ENCODE measurements at regions not wholly inside any gene's neighbourhood (a gene's known extent, or its start where the extent isn't known, plus 50 kb on each side); places are given as distances from the start of the nearest gene placed in this dataset.
"Not testable (repeated sequence)": the region's sequence is repeated elsewhere in the genome, so short reads cannot be mapped to it uniquely, and the experiment has no call there.

DNA sequence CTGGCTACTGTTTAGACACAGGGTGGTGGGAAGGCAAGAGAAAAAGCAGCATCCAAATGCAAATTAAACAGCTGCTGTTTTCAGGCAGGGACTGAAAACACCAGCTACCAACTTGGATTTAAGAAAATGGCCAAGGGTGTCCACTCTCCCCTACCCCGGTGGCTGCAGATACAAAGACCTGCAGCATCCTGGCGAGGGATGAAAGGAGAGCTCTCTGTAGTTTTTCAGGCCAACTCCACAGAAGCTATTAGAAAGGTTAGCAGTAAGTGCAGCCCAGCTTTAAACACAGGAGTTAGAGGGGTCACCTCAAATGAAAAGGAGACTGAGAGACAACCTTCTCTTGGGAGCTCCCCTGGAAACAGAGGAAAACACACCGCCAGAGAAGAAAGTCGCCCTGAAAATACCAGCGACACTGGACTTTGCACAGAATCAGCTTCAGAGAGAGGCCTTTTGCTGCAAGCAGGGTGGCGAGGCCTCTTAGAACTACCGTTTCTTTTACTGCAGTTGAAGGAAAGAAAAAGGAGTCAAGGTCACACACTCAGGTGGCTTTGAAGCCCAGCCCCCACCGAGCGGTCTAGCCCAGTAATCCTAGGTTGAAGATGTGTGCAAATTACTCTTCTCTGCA, 74.4 kb upstream of the TIAM1 start:
- DNase-seq (ENCODE audit: low read depth in 2 of 3, low spot score in 2 of 3) = no peak

DNA sequence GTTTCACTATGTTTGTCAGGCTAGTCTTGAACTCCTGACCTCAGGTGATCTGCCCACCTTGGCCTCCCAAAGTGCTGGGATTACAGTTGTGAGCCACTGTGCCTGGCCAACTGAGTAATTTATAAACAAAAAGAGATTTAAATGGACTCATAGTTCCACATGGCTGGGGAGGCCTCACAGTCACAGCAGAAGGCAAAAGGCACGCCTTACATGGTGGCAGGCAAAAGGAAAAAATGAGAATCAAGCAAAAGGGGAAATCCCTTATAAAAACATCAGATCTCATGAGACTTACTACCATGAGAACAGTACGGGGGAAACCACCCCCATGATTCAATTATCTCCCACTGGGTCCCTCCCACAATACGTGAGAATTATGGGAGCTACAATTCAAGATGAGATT, 73.2 kb upstream of the TIAM1 start:
- DNase-seq (ENCODE audit: low read depth in 2 of 3, low spot score in 2 of 3) = not testable (repeated sequence)

DNA sequence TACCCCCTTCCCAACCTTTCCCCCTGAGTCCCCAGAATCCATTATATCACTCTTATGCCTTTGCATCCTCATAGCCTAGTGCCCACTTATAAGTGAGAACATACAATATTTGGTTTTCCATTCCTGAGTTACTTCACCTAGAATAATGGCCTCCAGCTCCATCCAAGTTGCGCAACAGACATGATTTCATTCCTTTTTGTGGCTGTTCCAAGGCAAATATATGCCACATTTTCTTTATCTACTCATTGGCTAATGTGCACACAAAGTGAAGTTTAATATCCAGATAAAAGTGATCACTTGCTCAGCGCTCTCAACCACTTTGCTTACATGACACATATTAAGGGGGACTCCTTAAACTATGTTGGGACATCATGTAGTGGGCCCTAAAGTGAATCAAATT, 72.4 kb upstream of the TIAM1 start:
- no peak for DNase-seq (ENCODE audit: low read depth in 2 of 3, low spot score in 2 of 3)

DNA sequence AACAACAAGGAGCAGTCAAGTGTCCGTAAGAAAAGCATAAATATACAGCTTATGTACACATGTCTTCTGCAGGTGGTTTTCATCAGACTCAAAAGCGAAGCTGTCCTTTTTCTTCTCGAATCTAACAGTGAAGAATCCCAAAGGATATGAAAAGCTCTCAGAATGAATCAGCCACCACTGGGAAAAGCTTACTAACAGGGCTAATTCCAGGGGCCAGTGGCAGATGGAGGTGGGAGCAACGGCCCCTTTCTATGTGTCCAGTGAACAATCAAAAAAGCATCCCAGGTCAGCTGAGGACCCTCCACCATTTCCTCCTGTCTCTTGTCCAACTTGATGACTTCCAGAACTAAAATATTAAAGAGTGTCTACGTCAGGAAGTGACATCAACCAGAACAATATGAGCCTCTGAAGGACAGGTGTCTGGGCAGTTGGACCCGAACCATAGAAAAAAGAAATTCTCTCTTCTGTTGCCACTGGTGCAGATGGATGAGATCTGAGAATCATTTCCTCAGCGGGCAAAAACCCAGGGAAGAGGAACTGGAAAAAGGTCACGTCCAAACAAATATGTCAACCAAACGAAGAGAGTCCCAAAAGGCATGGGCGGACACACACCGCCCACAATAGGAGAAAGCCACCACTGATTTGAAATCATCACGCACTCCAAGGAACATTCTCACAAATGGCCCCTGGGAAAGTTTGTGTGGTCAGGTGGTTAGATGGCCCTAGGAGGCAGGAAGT, 70.4 kb upstream of the TIAM1 start:
- DNase-seq (ENCODE audit: low read depth in 2 of 3, low spot score in 2 of 3) = no peak

DNA sequence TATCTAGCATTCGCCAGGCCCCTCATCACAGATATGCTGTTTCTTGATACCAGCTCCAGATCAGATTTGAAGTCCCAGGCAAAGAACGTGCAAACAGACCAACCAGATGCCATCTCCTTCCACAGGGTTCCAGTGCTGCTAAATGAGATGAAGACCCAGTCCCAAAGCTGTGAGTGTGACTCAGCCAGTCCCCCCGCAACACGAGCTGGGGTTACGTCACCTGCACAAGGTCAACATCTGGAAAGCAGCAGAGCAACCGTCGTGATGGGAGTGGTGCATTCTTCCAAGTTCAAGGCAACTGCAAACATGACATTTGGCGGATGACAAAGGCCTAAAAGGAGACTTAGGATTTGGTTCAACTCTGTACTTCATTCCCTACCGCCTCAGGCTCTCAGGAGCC, 69.6 kb upstream of the TIAM1 start:
- DNase-seq (ENCODE audit: low read depth in 2 of 3, low spot score in 2 of 3) = no peak

DNA sequence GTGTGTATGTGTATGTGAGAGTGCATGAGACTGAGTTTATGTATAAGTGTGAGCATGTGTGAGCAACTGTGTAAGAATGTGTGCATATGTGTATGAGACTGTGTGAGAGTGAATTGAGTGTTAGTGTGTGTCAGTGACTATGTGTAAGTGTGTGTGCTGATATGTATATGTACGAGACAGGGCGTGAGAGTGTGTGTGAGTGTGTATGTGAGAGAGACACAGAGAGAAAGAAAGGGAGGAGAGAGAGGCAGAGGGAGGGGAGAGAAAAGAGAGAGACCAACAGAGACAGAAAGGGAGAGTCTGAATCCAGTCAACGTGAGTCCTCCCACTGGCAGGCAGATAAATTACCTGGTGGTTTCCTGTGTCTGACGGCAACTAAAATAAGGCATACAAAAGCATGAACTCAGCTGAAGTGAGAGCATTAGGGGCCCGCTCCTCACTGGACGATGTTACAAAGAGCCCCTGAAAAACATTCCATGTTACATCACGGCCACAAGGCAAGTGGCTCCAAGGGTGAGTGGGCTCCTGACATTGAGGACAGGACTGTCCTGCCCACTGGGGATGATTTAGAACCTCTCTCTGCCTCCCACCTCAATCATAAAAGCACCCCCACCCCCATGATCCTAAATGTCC, 66.6 kb upstream of the TIAM1 start:
- peak in 1 of 3 donors; percentile 13 for DNase-seq (ENCODE audit: low read depth in 2 of 3, low spot score in 2 of 3)

DNA sequence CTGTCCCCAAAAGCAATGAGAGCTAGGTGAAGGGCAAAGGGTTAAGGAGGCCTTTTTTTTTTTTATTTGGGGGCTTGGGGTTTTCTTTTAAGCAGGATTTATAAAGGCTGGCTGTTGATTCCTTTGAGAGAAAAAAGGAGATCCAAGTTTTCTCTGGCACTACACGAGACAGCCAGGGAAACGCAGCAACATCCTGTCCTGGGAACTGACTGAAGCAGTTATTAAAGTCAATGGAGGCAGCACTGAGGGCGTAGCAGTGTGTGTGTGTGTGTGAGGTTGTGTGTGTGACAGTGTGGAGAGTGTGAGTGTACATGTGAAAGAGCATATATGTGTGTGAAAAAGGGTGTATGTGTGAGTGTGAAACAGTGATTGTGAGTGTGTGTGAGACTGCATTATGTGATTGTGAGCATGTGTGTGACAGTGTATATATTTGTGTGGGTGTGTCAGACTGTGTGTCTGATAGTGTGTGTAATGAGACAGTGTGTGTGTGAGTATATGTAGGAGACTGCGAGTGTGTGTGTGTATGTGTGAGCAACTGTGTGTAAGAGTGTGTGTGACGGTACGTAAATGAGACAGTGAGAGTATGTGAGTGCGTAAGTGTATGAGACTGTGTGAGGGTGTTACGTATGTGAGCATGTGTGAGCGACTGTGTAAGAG, 65.9 kb upstream of the TIAM1 start:
- DNase-seq (ENCODE audit: low read depth in 2 of 3, low spot score in 2 of 3) = no peak

DNA sequence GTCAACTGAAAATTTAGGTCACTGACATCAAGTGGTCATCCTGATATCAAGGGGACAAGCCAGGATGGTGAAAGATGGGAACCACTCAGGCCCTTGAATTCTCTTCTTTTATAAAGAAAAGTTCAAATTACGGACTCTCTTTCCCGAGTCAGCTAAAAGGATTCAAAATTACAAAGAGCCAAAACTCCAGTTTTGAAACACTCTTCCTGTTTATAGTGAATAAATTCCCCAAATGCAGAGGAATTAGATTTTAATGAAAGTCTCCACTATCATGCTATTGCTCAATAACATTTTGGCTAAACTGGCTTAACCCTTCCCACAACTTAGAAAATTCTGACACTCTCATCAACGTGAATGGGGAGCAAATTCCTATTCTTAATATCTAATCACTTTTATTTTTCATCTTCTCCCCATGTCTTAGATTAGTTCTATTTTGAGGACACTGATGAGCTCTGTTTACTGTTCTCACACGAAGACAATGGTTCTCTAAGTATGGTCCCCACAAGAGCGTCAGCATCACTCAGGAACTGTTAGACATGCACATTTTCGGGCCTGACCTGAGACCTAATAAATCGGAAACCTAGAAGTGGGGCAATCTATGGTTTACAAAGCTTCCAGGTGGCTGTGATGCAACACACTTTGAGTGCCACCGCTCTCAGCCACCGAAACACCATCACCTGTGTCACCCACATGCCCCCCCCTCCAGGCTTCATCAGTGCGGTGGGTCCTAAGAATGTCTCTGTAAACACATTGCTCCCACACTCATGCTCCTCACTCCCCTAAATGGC, 64.4 kb upstream of the TIAM1 start:
- no peak for DNase-seq (ENCODE audit: low read depth in 2 of 3, low spot score in 2 of 3)

DNA sequence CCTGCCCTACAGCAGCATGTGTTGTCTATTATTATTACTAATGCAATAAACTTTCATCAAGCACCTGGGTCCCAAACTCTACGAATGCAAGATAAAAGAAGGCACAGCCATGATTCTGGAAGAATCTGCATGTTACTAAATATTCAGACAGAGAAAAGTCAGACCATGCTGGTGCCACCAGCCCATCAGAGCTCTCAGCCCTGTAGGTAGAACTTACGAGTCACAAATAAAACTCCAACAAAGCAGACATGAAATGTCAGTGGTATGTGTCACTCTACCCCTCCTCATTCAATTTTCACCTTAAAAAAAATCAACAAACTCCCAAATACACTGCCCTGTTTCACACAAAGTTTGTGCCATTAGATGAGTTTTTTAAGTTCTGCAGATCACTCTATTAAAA, 62.4 kb upstream of the TIAM1 start:
- DNase-seq (ENCODE audit: low read depth in 2 of 3, low spot score in 2 of 3) = no peak

DNA sequence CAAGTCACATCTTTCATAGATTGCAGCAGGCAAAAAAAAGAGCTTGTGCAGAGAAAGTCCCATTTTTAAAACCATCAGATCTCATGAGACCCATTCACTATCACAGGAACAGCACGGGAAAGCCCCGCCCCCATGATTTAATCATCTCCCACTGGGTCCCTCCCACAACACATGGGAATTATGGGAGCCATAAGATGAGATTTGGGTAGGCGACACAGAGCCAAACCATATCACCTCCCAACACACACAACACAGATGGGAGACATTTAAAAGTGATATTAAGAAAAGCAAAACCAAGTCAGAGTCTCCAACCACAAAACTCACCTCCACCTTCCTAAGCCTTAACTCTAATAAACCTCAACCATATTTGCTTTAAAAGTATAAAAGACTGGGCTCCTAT, 61.5 kb upstream of the TIAM1 start:
- no peak for DNase-seq (ENCODE audit: low read depth in 2 of 3, low spot score in 2 of 3)

DNA sequence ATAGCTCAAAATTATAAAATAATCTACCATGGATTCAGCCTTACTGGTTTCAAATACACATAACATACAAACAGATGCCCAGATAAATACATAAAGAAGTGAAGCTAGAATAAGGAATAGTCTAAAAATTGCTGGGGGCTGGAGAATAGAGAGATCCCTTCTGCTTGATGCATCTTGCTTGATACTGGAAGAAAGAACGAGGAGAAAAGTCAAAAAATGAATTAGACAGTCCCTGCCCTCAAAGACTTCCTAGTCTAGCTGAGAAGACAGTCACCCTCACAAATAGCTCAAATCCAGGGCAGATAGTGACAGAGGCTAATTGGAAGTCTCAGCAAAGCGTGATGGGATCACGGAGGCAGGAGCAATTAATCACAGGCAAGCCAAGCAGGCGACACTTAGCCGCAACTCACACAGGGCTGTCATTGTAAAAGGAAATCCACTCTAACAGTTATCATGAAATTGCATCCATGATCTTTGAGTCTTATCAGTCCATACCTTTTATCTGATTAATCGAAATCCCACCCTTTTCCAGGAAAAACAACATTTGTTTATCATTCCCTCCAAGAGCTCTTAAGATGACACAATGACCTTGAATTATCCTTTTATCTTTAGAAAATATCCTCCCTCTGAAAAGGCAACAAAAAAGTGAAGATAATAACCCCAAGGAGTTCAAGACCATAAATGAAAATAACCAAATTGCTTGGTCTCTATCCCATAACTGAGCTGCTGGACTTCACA, 59.7 kb upstream of the TIAM1 start:
- no peak for DNase-seq (ENCODE audit: low read depth in 2 of 3, low spot score in 2 of 3)

DNA sequence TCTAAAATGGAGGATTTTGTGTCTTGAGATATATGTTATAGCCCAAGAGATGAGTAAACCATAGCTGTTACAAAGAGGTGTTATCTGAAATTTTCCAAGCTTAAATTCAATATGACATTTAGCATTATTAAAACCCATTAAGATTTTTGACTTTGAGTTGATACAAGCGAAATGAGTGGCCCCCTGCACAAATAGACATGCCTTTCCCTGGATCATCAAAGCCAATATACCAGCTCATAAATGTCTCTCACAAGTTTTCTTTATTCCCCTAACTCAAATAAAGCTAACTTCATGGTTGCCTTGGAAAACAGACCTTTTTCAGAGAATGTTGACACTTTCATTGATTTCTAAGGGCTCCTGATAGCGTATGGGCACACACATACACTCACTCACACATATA, 55.5 kb upstream of the TIAM1 start:
- no peak for DNase-seq (ENCODE audit: low read depth in 2 of 3, low spot score in 2 of 3)

DNA sequence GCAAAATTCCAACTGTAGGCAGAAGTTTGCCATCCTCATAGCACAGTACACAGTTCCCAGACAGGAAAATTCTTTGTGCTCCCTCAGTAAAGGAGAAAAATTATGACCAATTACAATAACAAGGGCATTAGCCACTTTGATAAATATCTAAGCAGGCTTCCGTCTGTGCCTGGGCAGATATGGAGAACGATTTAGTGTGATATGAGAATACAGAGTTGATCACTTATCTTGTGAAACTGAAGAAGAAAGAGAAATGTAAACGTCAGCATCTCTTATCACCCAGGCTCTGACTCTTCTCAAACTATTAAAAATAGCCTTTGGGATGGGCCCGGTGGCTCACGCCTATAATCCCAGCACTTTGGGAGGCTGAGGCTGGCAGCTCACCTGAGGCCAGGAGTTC, 54.5 kb upstream of the TIAM1 start:
- no peak for DNase-seq (ENCODE audit: low read depth in 2 of 3, low spot score in 2 of 3)

DNA sequence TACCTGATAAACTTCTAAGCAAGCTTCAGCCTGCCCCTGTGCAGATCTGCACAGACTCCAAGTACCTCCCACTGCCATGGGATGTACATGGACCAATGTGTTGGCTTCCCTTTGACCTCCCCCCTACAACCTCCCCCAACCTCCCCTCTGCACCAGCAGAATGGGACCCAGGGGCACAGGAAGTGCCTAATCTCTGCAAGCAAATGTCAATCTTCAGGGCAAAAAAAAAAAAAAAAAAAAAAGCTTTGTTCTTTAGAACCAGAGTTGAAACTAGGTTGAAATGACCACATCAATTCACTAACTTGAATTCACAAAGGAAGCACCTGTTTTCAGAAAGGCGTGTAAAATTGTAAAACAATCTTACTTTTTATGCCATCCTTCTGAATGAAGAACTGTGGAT, 53.9 kb upstream of the TIAM1 start:
- DNase-seq (ENCODE audit: low read depth in 2 of 3, low spot score in 2 of 3) = peak in 2 of 3 donors; percentile 13 to 40

DNA sequence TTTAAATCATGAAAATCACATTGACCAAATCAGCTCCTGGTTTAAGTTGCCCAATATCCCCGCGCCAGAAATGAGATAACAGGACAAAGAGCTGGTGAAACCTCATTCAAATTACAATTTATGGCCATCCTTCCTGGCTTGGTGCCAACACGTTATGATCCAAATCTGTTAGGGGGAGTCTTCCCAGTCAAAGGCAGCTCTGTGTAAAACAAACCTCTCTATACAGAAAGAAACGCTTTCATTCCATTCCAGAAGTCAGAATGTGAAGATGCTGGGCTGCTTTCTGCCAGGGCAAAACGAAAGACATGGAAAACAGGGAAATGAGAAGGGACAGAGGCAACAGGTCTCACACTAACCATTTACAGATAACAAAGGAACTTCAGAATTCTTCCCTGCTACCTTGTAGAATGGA, 53.5 kb upstream of the TIAM1 start:
- DNase-seq (ENCODE audit: low read depth in 2 of 3, low spot score in 2 of 3) = peak in 1 of 3 donors; percentile 12

DNA sequence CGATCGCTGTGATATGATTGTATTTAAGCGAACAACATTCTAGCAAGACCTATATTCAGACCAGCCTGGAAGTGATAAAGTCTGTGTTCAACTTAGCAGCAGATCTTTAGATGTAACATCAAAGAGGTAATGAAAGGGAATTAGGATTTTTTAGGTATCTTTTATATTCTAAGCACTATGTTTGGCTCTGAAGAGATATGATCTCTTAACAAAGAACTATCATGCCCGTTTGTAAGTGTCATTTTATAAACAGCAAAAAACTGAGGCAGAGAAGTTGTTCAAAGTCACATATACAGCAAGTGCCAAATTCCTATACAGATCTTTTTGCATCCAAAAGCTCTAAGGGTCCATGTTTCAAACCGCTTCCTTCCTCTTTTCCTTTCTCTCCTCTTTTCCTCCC, 53.0 kb upstream of the TIAM1 start:
- no peak for DNase-seq (ENCODE audit: low read depth in 2 of 3, low spot score in 2 of 3)

DNA sequence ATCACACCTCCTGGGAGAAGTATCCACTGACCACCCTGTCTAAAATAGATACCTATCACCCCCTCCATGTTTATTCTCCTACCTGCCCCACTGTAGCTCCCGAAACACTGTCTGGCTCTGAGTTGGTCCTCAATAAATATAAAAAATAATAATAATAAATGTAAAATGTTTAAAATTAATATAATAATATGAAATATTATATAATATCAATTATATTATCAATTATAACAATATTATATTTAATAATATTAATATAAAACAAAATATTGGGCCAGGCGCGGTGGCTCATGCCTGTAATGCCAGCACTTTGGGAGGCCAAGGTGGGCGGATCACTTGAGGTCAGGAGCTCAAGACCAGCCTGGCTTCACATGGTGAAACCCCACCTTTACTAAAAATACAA, 52.3 kb upstream of the TIAM1 start:
- no peak for DNase-seq (ENCODE audit: low read depth in 2 of 3, low spot score in 2 of 3)

DNA sequence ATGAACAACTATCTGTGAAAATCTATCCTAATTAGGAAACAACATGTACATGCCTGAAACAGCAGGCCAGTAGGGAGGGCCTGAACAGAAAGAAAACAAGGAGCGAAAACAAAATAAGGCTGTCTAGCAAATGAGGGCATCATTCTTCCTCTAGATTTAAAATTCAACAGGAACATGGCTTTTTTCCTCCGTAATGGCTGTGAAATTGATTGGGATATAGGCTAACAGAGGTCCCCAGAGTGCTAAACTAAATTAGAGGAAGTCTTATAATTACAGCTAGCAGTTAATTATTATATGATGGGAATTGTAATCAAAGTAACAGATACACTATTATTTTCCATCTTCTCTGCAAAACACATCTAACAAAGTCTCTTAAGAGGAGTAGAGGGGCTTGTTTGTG, 51.7 kb upstream of the TIAM1 start:
- DNase-seq (ENCODE audit: low read depth in 2 of 3, low spot score in 2 of 3) = no peak

DNA sequence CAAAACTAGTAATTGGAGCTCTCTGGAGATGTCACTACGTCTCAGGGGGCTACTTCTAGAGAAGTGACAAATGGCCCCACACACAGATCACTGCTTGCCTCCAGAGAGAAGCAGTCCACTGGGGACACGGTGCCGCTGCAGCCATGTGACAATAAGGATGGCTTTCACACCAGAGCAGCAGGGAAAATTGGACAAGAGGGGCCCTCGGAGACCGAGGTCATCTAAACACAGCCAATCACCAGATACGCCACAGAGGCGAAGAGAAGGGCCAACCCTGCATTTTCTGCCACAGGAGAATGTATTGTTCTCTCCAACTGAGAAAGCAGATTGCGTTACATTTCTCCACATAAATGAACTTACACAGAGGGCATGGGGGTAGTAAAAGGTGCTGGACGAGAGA, 51.2 kb upstream of the TIAM1 start:
- no peak for DNase-seq (ENCODE audit: low read depth in 2 of 3, low spot score in 2 of 3)

DNA sequence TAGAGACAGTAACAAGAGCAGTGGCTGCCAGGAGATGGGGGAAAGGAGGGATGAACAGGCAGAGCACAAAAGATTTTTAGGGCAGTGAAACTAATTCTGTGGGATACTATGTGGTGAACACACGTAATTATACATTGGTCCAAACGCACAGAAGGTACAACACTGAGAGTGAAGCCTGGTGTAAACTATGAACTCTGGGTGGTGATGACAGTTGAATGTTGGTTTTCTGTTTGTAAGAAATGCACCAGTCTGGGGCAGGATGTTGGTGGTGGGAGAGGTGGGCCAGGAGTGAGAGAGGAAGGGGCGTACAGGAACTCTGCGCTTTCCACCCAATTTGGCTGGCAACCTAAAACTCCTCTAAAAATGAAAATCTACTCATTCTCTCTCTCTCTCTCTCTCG, 50.2 kb upstream of the TIAM1 start:
- DNase-seq (ENCODE audit: low read depth in 2 of 3, low spot score in 2 of 3) = no peak
